WTC11 (cell line): ENCODE measurements at regions not wholly inside any gene's neighbourhood (a gene's known extent, or its start where the extent isn't known, plus 50 kb on each side); places are given as distances from the start of the nearest gene placed in this dataset.

ENCODE experiments used
- ATAC-seq: fragments of 200-7000 bp; cut with Tn5 transposase; 2 replicates; pipeline ENCODE4 v1.10.0; 2021; ENCODE audit warnings: mild to moderate bottlenecking, moderate library complexity
- CTCF ChIA-PET: fragments of 300-600 bp; sonication (Branson Sonifier 250); formaldehyde crosslinking; loops from one replicate; lab custom pipeline; 2021; ENCODE audit warnings: antibody characterized with exemption; lab: Charles Lee
- POLR2A ChIA-PET: fragments of 350-600 bp; sonication (Branson Sonifier 250); formaldehyde crosslinking; loops from one replicate; lab custom pipeline; 2021; ENCODE audit warnings: antibody characterized with exemption; lab: Charles Lee
- DNase-seq: peaks from one replicate; pipeline ENCODE4 v3.0.0; 2021; ENCODE audit warnings: low spot score
- H3K27ac Mint-ChIP-seq: 2 replicates; pipeline ENCODE4 v1.8.0; 2021; ENCODE audit warnings: mixed read lengths
- H3K27me3 Mint-ChIP-seq: 2 replicates; pipeline ENCODE4 v1.8.0; 2021; ENCODE audit warnings: low read depth, mild to moderate bottlenecking, moderate library complexity, mixed read lengths
- H3K36me3 Mint-ChIP-seq: 2 replicates; pipeline ENCODE4 v1.8.0; 2021; ENCODE audit warnings: mixed read lengths
- H3K4me1 Mint-ChIP-seq: 2 replicates; pipeline ENCODE4 v1.8.0; 2022; ENCODE audit warnings: mixed read lengths
- H3K4me3 Mint-ChIP-seq: 2 replicates; pipeline ENCODE4 v1.8.0; 2021; ENCODE audit warnings: mild to moderate bottlenecking, moderate library complexity, mixed read lengths
- H3K9me3 Mint-ChIP-seq: 2 replicates; pipeline ENCODE4 v1.8.0; 2021; ENCODE audit warnings: mixed read lengths
- CDX4 ChIP-seq: fragments of 250-450 bp; sonication (Bioruptor Pico); IDR thresholded peaks from 2 replicates; pipeline ENCODE4 v1.9.0; 2021; ENCODE audit warnings: moderate library complexity, mild to moderate bottlenecking, inconsistent platforms, borderline replicate concordance
- CREB1 ChIP-seq: sonication (generic); formaldehyde crosslinking; IDR thresholded peaks from 2 replicates; pipeline ENCODE4 v1.8.0; 2023; ENCODE audit warnings: mild to moderate bottlenecking, missing genetic modification reagents
- CREM ChIP-seq: sonication (generic); formaldehyde crosslinking; IDR thresholded peaks from 2 replicates; pipeline ENCODE4 v1.8.1; 2022; ENCODE audit warnings: mild to moderate bottlenecking, missing genetic modification reagents, moderate library complexity
- ELF4 ChIP-seq: sonication (generic); formaldehyde crosslinking; IDR thresholded peaks from 2 replicates; pipeline ENCODE4 v1.8.1; 2022; ENCODE audit warnings: low read depth, mild to moderate bottlenecking, moderate library complexity, missing genetic modification reagents
- NFE2L1 ChIP-seq: sonication (generic); formaldehyde crosslinking; IDR thresholded peaks from 2 replicates; pipeline ENCODE4 v1.8.1; 2023; ENCODE audit warnings: missing genetic modification reagents
- NFYB ChIP-seq: sonication (generic); formaldehyde crosslinking; conservative IDR thresholded peaks from 2 replicates; pipeline ENCODE4 v1.8.0; 2022; ENCODE audit warnings: low read depth, missing genetic modification reagents
- PREB ChIP-seq: sonication (generic); formaldehyde crosslinking; IDR thresholded peaks from 2 replicates; pipeline ENCODE4 v1.8.1; 2022; ENCODE audit warnings: mild to moderate bottlenecking, missing genetic modification reagents, moderate library complexity, borderline replicate concordance
- RELA ChIP-seq: sonication (generic); formaldehyde crosslinking; IDR thresholded peaks from 2 replicates; pipeline ENCODE4 v1.8.1; 2022; ENCODE audit warnings: missing genetic modification reagents, mild to moderate bottlenecking, borderline replicate concordance
- SMAD4 ChIP-seq: sonication (generic); formaldehyde crosslinking; IDR thresholded peaks from 2 replicates; pipeline ENCODE4 v1.8.0; 2022; ENCODE audit warnings: mild to moderate bottlenecking, missing genetic modification reagents
- TCF7 ChIP-seq: sonication (generic); formaldehyde crosslinking; IDR thresholded peaks from 2 replicates; pipeline ENCODE4 v1.8.0; 2022; ENCODE audit warnings: mild to moderate bottlenecking, low read depth, missing genetic modification reagents, moderate library complexity
- TP53 ChIP-seq: sonication (generic); formaldehyde crosslinking; IDR thresholded peaks from 2 replicates; pipeline ENCODE4 v1.8.1; 2023; ENCODE audit warnings: mild to moderate bottlenecking, missing genetic modification reagents
- USF1 ChIP-seq: sonication (generic); formaldehyde crosslinking; IDR thresholded peaks from 2 replicates; pipeline ENCODE4 v1.8.0; 2022; ENCODE audit warnings: mild to moderate bottlenecking, missing genetic modification reagents
- ZBTB21 ChIP-seq: sonication (generic); formaldehyde crosslinking; IDR thresholded peaks from 2 replicates; pipeline ENCODE4 v1.8.1; 2023; ENCODE audit warnings: mild to moderate bottlenecking, missing genetic modification reagents, borderline replicate concordance
- ZNF219 ChIP-seq: sonication (generic); formaldehyde crosslinking; IDR thresholded peaks from 2 replicates; pipeline ENCODE4 v1.8.0; 2023; ENCODE audit warnings: missing genetic modification reagents, mild to moderate bottlenecking, borderline replicate concordance
- ZNF232 ChIP-seq: sonication (generic); formaldehyde crosslinking; IDR thresholded peaks from 2 replicates; pipeline ENCODE4 v1.8.0; 2022; ENCODE audit warnings: mild to moderate bottlenecking, missing genetic modification reagents
- ZNF263 ChIP-seq: sonication (generic); formaldehyde crosslinking; IDR thresholded peaks from 2 replicates; pipeline ENCODE4 v1.8.1; 2022; ENCODE audit warnings: low read depth, mild to moderate bottlenecking, moderate library complexity, missing genetic modification reagents
- ZNF416 ChIP-seq: fragments of 250-450 bp; sonication (Bioruptor Pico); IDR thresholded peaks from 2 replicates; pipeline ENCODE4 v1.9.0; 2021; ENCODE audit warnings: mild to moderate bottlenecking, inconsistent platforms
- ZNF423 ChIP-seq: fragments of 250-450 bp; sonication (Bioruptor Pico); IDR thresholded peaks from 2 replicates; pipeline ENCODE4 v2.1.2; 2022; ENCODE audit warnings: mild to moderate bottlenecking, moderate library complexity
- ZNF532 ChIP-seq: fragments of 250-450 bp; sonication (Bioruptor Pico); IDR thresholded peaks from 2 replicates; pipeline ENCODE4 v1.9.0; 2021; ENCODE audit warnings: mild to moderate bottlenecking, borderline replicate concordance
- ZNF671 ChIP-seq: fragments of 250-450 bp; sonication (Bioruptor Pico); IDR thresholded peaks from 2 replicates; pipeline ENCODE4 v1.8.0; 2021; ENCODE audit warnings: mild to moderate bottlenecking
- TF ChIP-seq, protein P1 (sequence below): sonication (generic); formaldehyde crosslinking; IDR thresholded peaks from 2 replicates; pipeline ENCODE4 v1.8.1; 2022; ENCODE audit warnings: low read depth, missing genetic modification reagents, borderline replicate concordance
- TF ChIP-seq, protein P2 (sequence below): sonication (generic); formaldehyde crosslinking; conservative IDR thresholded peaks from 2 replicates; pipeline ENCODE4 v1.8.1; 2023; ENCODE audit warnings: mild to moderate bottlenecking, low read depth, missing genetic modification reagents, moderate library complexity

DNA sequence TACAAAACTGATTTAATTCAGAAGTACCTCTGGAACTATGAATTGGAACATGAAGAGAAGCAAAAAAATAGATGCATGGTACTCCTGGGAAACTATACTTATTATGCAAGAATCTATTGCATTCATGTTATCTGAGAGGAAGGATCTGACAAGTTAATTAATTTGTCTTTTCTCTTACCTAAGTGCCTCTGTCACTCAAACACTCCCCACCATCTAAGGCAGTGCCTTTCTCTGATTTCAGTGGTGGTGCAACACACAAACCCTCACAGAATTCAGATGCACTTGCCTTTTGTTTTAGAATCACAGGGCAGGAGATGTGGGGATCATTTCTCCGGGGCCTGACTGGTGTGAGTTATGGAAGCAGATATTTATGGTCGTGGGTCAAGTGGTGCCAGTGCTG lies 52.5 kb upstream of the C9orf72 start:
- CTCF ChIA-PET = no interaction called here
- no peak overlapping the region for H3K4me3 Mint-ChIP-seq

DNA sequence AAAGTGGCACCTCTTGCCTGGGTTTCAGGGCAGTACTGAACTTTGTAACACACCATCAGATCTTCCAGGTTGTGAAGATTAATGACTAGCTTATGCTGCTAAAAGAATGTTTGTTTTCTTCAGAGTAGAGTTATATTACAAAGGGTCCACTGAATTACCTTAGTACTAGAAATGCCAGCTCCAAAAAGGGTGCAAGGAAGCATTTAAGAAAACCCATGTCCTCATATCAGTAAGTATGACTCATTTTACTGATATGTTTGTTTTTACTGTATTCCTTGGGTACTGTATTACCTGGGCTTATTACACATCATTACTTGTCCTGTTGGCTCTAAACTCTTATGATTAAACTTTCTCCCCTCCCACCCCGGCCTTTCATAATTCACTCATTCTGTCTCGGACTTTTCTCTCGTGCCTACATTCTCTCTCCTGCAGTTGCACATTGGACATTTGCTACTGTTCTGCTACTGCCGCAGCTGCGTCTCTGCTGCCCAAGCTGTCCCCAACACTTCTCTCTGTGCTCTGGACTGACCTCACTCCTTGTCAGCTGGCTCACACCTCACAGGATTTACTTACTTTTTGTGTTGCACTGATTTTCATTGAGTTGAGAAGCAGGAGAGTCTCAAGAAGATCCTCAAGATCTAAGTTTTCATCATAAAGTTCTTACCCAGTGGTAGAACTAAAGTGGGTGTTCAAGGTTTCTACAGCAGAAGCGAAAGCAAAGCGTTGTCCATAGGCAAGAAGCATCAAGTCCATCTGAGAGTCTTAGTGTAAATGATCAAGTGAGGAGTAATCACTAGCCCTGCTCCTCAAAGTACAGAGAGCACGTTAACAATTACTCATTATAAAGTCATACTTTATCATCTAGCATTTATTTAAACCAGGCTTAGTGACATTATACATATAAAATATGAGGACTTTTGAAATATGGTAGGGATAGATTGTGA lies 53.2 kb upstream of the C9orf72 start:
- POLR2A ChIA-PET = no interaction called here
- Mint-ChIP-seq H3K27ac (no peak overlapping the region), H3K4me3 (no peak overlapping the region), H3K4me1 (peaks cover 16% of the 10 kb centered on the region), H3K9me3 (peaks cover 8% of the 10 kb centered on the region), H3K27me3 (peaks cover 8% of the 10 kb centered on the region), H3K36me3 (no peaks in the 10 kb centered on the region)
- no peak for DNase-seq
- CTCF ChIA-PET = no interaction called here
- no peak for TF ChIP-seq CREB1 (CRISPR knock-in tag)
- TF ChIP-seq, protein P1, sequence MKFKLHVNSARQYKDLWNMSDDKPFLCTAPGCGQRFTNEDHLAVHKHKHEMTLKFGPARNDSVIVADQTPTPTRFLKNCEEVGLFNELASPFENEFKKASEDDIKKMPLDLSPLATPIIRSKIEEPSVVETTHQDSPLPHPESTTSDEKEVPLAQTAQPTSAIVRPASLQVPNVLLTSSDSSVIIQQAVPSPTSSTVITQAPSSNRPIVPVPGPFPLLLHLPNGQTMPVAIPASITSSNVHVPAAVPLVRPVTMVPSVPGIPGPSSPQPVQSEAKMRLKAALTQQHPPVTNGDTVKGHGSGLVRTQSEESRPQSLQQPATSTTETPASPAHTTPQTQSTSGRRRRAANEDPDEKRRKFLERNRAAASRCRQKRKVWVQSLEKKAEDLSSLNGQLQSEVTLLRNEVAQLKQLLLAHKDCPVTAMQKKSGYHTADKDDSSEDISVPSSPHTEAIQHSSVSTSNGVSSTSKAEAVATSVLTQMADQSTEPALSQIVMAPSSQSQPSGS (CRISPR knock-in tag) = no peak
- TF ChIP-seq USF1 (CRISPR knock-in tag) = no peak
- no peak for TF ChIP-seq CREM
- TF ChIP-seq ZNF423 (CRISPR knock-in tag) = no peak
- no peak for TF ChIP-seq ZNF232 (CRISPR knock-in tag)
- no peak for TF ChIP-seq ZNF532 (CRISPR knock-in tag)
- TF ChIP-seq SMAD4 (CRISPR knock-in tag) = no peak
- TF ChIP-seq NFE2L1 (CRISPR knock-in tag) = no peak
- no peak for TF ChIP-seq ZNF219 (CRISPR knock-in tag)
- TF ChIP-seq RELA (CRISPR knock-in tag) = no peak
- TF ChIP-seq ZBTB21 (CRISPR knock-in tag) = no peak
- no peak for TF ChIP-seq ZNF671 (CRISPR knock-in tag)
- no peak for TF ChIP-seq TP53 (CRISPR knock-in tag)
- no peak for TF ChIP-seq NFYB (CRISPR knock-in tag)
- TF ChIP-seq ZNF416 (CRISPR knock-in tag) = no peak
- TF ChIP-seq TCF7 = no peak
- no peak for TF ChIP-seq PREB (CRISPR knock-in tag)
- TF ChIP-seq ELF4 = no peak
- TF ChIP-seq, protein P2, sequence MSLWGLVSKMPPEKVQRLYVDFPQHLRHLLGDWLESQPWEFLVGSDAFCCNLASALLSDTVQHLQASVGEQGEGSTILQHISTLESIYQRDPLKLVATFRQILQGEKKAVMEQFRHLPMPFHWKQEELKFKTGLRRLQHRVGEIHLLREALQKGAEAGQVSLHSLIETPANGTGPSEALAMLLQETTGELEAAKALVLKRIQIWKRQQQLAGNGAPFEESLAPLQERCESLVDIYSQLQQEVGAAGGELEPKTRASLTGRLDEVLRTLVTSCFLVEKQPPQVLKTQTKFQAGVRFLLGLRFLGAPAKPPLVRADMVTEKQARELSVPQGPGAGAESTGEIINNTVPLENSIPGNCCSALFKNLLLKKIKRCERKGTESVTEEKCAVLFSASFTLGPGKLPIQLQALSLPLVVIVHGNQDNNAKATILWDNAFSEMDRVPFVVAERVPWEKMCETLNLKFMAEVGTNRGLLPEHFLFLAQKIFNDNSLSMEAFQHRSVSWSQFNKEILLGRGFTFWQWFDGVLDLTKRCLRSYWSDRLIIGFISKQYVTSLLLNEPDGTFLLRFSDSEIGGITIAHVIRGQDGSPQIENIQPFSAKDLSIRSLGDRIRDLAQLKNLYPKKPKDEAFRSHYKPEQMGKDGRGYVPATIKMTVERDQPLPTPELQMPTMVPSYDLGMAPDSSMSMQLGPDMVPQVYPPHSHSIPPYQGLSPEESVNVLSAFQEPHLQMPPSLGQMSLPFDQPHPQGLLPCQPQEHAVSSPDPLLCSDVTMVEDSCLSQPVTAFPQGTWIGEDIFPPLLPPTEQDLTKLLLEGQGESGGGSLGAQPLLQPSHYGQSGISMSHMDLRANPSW (CRISPR knock-in tag) = no peak
- no peak for ATAC-seq

More for the DNA sequence above, 52.5 kb upstream of the C9orf72 start:
- Mint-ChIP-seq H3K9me3 (peaks cover 2% of the 10 kb centered on the region), H3K27ac (no peak overlapping the region), H3K27me3 (peaks cover 8% of the 10 kb centered on the region), H3K4me1 (peaks cover 16% of the 10 kb centered on the region), H3K36me3 (no peaks in the 10 kb centered on the region)
- DNase-seq = no peak
- POLR2A ChIA-PET = no interaction called here
- ATAC-seq = no peak
- TF ChIP-seq CDX4 (CRISPR knock-in tag) (no peak), ZNF263 (CRISPR knock-in tag) (no peak), RELA (CRISPR knock-in tag) (no peak), SMAD4 (CRISPR knock-in tag) (no peak)
